ENCODE measurements at regions not wholly inside any gene's neighbourhood (a gene's known extent, or its start where the extent isn't known, plus 50 kb on each side); places are given as distances from the start of the nearest gene placed in this dataset.

DNA sequence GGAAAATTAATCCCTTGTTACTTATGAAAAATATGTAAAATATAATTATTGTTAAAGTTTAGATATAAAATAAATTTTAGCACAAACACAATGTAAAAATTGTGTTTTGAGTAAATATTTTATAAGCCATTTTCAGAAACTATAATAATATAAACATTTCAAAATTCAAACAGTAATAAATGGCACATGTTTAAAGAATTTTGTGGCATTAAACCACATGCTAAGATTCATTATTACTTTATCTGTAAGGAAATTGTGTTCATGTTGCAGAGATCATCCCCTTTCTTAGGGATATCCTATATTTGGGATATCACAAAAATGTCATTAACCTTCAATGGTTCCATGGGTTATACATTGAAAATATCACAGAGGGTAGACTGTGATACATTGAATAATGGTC lies 1044.3 kb downstream of the AMY1C start:
- no peak for DNase-seq (ENCODE audit: low spot score)
- Histone ChIP-seq H3K27me3 (ENCODE audit: control insufficient read depth in 4 of 4, insufficient read depth in 4 of 4, low read length in 3 of 4) (no peaks in the 10 kb centered on the region), H3K9ac (ENCODE audit: low read depth in 1 of 2, low read length in 2 of 2) (no peak overlapping the region), H3K4me1 (ENCODE audit: control insufficient read depth in 4 of 4, insufficient read depth in 4 of 4, low read length in 3 of 4) (no peaks in the 10 kb centered on the region), H3K27ac (ENCODE audit: low read depth in 1 of 2, low read length in 2 of 2) (no peak overlapping the region), H3K36me3 (ENCODE audit: control insufficient read depth in 4 of 4, insufficient read depth in 3 of 4, low read depth in 1 of 4, low read length in 3 of 4) (no peaks in the 10 kb centered on the region), H3K4me3 (ENCODE audit: low read depth in 1 of 3, low read length in 3 of 3) (no peak overlapping the region), H3K9me3 (ENCODE audit: control insufficient read depth in 4 of 4, low read length in 3 of 4) (peaks cover 0 to 2% (median under 1%) of the 10 kb centered on the region in 4 donors)
- TF ChIP-seq, protein P1, sequence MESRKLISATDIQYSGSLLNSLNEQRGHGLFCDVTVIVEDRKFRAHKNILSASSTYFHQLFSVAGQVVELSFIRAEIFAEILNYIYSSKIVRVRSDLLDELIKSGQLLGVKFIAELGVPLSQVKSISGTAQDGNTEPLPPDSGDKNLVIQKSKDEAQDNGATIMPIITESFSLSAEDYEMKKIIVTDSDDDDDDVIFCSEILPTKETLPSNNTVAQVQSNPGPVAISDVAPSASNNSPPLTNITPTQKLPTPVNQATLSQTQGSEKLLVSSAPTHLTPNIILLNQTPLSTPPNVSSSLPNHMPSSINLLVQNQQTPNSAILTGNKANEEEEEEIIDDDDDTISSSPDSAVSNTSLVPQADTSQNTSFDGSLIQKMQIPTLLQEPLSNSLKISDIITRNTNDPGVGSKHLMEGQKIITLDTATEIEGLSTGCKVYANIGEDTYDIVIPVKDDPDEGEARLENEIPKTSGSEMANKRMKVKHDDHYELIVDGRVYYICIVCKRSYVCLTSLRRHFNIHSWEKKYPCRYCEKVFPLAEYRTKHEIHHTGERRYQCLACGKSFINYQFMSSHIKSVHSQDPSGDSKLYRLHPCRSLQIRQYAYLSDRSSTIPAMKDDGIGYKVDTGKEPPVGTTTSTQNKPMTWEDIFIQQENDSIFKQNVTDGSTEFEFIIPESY (IDR thresholded peaks at IDR 0.05) = no peak
- no peak for TF ChIP-seq JUND (IDR thresholded peaks at IDR 0.05)

DNA sequence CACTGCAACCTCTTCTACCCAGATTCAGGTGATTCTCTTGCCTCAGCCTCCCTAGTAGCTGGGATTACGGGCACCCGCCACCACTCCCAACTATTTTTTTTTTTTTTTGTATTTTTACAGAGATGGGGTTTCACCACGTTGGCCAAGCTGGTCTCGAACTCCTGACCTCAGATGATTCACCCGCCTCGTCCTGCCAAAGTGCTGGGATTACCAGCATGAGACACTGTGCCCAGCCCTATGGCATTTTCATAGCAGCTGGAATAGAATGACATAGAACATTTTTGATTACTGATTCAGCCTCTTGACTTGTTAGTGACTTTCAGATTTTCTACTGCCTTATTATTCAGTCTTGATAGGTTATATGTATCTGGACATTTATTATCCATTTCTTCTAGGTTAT lies 1046.2 kb downstream of the AMY1C start:
- WGBS = 81% methylated on average over 6 of the region's 6 CpGs
- Histone ChIP-seq H3K4me1 (ENCODE audit: control insufficient read depth in 4 of 4, insufficient read depth in 4 of 4, low read length in 3 of 4) (no peaks in the 10 kb centered on the region), H3K4me3 (ENCODE audit: low read depth in 1 of 3, low read length in 3 of 3) (no peak overlapping the region), H3K9ac (ENCODE audit: low read depth in 1 of 2, low read length in 2 of 2) (no peak overlapping the region), H3K27ac (ENCODE audit: low read depth in 1 of 2, low read length in 2 of 2) (no peak overlapping the region), H3K27me3 (ENCODE audit: control insufficient read depth in 4 of 4, insufficient read depth in 4 of 4, low read length in 3 of 4) (no peaks in the 10 kb centered on the region), H3K9me3 (ENCODE audit: control insufficient read depth in 4 of 4, low read length in 3 of 4) (peaks cover 0 to 2% (median under 1%) of the 10 kb centered on the region in 4 donors), H3K36me3 (ENCODE audit: control insufficient read depth in 4 of 4, insufficient read depth in 3 of 4, low read depth in 1 of 4, low read length in 3 of 4) (no peaks in the 10 kb centered on the region)
- TF ChIP-seq RAD21 (IDR thresholded peaks at IDR 0.05) (no peak), YY1 (IDR thresholded peaks at IDR 0.05) (no peak), HNF4A (conservative IDR thresholded peaks at IDR 0.05) (no peak)
- DNase-seq (ENCODE audit: low spot score) = no peak

DNA sequence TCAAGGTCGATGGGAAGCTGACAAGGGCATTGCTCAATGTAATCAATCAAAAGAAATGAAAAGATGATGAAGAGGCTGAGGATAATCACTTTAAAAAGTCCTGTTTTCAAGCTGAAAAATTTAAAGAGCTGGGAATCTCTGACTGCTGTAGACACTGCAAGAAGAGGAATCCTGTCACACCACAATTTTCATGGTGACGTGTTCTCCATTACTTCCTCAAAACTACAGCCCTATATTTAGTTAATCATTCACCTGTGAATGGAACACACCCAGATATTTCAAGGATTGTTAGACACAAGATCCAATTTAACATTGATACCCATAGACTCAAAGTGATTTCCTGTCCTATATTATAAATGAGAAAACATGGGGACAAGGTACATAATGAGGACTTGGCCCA lies 1048.3 kb downstream of the AMY1C start:
- H3K9me3 ChIP-seq (ENCODE audit: control insufficient read depth in 4 of 4, low read length in 3 of 4) = peaks cover 0 to 2% (median 0%) of the 10 kb centered on the region in 4 donors
- no peak overlapping the region for H3K9ac ChIP-seq (ENCODE audit: low read depth in 1 of 2, low read length in 2 of 2)
- H3K27me3 ChIP-seq (ENCODE audit: control insufficient read depth in 4 of 4, insufficient read depth in 4 of 4, low read length in 3 of 4) = no peaks in the 10 kb centered on the region
- no peaks in the 10 kb centered on the region for H3K36me3 ChIP-seq (ENCODE audit: control insufficient read depth in 4 of 4, insufficient read depth in 3 of 4, low read depth in 1 of 4, low read length in 3 of 4)
- TF ChIP-seq SP1 (IDR thresholded peaks at IDR 0.05) = no peak
- no peak for TF ChIP-seq RXRA (IDR thresholded peaks at IDR 0.05)
- TF ChIP-seq TAF1 (conservative IDR thresholded peaks at IDR 0.05) = no peak
- TF ChIP-seq FOXA1 (IDR thresholded peaks at IDR 0.05) = no peak
- TF ChIP-seq GABPA (IDR thresholded peaks at IDR 0.05 in 1 of 2, conservative IDR thresholded peaks at IDR 0.05 in 1 of 2) = no peak
- TF ChIP-seq HNF4G (IDR thresholded peaks at IDR 0.05) = no peak
- H3K4me3 ChIP-seq (ENCODE audit: low read depth in 1 of 3, low read length in 3 of 3) = no peak overlapping the region
- no peaks in the 10 kb centered on the region for H3K4me1 ChIP-seq (ENCODE audit: control insufficient read depth in 4 of 4, insufficient read depth in 4 of 4, low read length in 3 of 4)
- no peak for DNase-seq (ENCODE audit: low spot score)
- no peak overlapping the region for H3K27ac ChIP-seq (ENCODE audit: low read depth in 1 of 2, low read length in 2 of 2)
- WGBS = 53% methylated on average over 2 of the region's 2 CpGs

DNA sequence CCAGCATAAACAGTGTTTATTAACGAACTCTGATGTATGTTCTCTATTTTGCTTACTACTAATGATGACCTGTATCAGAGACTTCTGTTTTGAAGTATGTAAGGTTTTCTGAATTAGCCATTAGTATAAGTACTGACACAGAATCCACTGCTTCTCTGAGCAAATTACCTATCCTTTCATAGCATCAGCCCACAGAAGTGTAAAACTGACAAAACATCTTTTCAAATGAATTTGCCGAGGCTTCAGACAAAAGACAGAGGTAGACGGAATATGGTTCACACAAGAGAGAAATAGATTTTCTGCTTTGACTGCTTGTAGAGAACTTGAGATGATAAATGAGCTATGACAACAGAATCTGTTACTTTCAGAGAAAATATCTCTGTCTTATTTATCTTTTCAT lies 1051.6 kb downstream of the AMY1C start:
- Histone ChIP-seq H3K4me3 (ENCODE audit: low read depth in 1 of 3, low read length in 3 of 3) (no peak overlapping the region), H3K27me3 (ENCODE audit: control insufficient read depth in 4 of 4, insufficient read depth in 4 of 4, low read length in 3 of 4) (no peaks in the 10 kb centered on the region), H3K36me3 (ENCODE audit: control insufficient read depth in 4 of 4, insufficient read depth in 3 of 4, low read depth in 1 of 4, low read length in 3 of 4) (no peaks in the 10 kb centered on the region), H3K4me1 (ENCODE audit: control insufficient read depth in 4 of 4, insufficient read depth in 4 of 4, low read length in 3 of 4) (no peaks in the 10 kb centered on the region), H3K9ac (ENCODE audit: low read depth in 1 of 2, low read length in 2 of 2) (no peak overlapping the region), H3K9me3 (ENCODE audit: control insufficient read depth in 4 of 4, low read length in 3 of 4) (no peaks in the 10 kb centered on the region), H3K27ac (ENCODE audit: low read depth in 1 of 2, low read length in 2 of 2) (no peak overlapping the region)
- DNase-seq (ENCODE audit: low spot score) = no peak
- no peak for TF ChIP-seq FOXA1 (IDR thresholded peaks at IDR 0.05)
- no peak for TF ChIP-seq HNF4G (IDR thresholded peaks at IDR 0.05)
- no peak for TF ChIP-seq NR2F2 (IDR thresholded peaks at IDR 0.05)
- TF ChIP-seq, protein P1 (IDR thresholded peaks at IDR 0.05) = no peak
- no peak for TF ChIP-seq RAD21 (IDR thresholded peaks at IDR 0.05)
- TF ChIP-seq SP1 (IDR thresholded peaks at IDR 0.05) = no peak
- no peak for TF ChIP-seq YY1 (IDR thresholded peaks at IDR 0.05)
- no peak for TF ChIP-seq RXRA (IDR thresholded peaks at IDR 0.05)
- TF ChIP-seq HNF4A (conservative IDR thresholded peaks at IDR 0.05) = no peak
- TF ChIP-seq JUND (IDR thresholded peaks at IDR 0.05) = no peak
- TF ChIP-seq, protein P2, sequence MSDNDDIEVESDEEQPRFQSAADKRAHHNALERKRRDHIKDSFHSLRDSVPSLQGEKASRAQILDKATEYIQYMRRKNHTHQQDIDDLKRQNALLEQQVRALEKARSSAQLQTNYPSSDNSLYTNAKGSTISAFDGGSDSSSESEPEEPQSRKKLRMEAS (IDR thresholded peaks at IDR 0.05) = no peak
- TF ChIP-seq, protein P3, sequence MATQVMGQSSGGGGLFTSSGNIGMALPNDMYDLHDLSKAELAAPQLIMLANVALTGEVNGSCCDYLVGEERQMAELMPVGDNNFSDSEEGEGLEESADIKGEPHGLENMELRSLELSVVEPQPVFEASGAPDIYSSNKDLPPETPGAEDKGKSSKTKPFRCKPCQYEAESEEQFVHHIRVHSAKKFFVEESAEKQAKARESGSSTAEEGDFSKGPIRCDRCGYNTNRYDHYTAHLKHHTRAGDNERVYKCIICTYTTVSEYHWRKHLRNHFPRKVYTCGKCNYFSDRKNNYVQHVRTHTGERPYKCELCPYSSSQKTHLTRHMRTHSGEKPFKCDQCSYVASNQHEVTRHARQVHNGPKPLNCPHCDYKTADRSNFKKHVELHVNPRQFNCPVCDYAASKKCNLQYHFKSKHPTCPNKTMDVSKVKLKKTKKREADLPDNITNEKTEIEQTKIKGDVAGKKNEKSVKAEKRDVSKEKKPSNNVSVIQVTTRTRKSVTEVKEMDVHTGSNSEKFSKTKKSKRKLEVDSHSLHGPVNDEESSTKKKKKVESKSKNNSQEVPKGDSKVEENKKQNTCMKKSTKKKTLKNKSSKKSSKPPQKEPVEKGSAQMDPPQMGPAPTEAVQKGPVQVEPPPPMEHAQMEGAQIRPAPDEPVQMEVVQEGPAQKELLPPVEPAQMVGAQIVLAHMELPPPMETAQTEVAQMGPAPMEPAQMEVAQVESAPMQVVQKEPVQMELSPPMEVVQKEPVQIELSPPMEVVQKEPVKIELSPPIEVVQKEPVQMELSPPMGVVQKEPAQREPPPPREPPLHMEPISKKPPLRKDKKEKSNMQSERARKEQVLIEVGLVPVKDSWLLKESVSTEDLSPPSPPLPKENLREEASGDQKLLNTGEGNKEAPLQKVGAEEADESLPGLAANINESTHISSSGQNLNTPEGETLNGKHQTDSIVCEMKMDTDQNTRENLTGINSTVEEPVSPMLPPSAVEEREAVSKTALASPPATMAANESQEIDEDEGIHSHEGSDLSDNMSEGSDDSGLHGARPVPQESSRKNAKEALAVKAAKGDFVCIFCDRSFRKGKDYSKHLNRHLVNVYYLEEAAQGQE (IDR thresholded peaks at IDR 0.05) = no peak
- 86% methylated on average over 3 of the region's 3 CpGs for WGBS

All from liver (tissue), 7 donors.